Hypothalamus (tissue), 51 donors: ENCODE measurements at regions not wholly inside any gene's neighbourhood (a gene's known extent, or its start where the extent isn't known, plus 50 kb on each side); places are given as distances from the start of the nearest gene placed in this dataset.
"Not testable (repeated sequence)": the region's sequence is repeated elsewhere in the genome, so short reads cannot be mapped to it uniquely, and the experiment has no call there.

ENCODE experiments used
- DNase-seq, 51 donors: peaks; one replicate each; lab custom pipeline; 2025; lab: John Stamatoyannopoulos, UW

DNA sequence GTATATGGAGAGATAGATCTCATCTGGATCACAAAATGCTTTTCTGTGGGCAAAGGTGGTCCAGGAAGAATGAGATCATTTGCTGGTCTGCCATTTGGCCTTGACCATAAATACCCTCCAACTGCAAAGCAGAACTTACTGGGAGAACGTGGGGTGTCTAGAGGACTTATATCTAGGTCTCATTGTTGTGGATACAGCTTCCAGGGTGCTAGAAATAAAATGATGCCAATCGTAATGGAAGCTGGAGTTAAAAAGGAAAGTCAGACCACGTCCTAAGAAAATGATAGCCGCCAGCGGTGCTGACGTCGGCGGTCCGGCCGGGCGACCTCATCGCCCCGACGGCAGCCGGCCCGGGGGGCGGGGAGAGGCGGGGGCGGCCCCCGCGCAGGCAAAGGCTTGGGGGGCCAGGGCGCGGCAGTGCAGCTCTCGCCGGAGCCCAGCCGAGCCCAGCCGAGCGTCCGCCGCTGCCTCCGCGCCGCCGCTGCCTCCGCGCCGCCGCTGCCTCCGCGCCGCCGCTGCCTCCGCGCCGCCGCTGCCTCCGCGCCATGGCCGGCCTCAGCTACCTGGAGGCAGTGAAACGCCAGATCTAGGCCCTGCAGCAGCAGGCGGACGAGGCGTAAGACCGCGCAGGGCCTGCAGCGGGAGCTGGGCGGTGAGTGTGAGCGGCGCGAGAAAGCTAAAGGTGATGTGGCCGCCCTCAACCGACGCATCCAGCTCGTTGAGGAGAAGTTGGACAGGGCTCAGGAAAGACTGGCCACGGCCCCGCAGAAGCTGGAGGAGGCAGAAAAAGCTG is 89.5 kb downstream of the EOMES start:
- DNase-seq, result peak in 21 of 51 donors; percentile 1 to 37 (median 13)

DNA sequence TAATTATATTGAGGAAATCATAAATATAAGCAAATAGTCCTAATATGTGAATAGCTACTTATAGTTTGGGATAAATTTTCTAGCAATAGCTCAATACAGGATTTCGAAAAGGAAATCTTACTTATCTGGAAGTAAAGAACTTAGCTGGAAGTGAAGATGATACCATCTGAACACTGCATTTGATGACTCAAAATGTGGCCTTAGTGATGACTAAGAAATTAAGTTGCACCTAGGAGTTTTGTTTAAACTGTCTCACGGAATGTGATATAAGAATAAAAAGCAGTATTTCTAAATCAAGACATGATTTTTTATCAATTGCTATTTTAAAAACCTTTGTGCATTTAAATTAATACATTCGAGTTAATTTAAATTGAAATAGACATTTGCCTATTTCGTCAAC is 91.2 kb downstream of the EOMES start:
- DNase-seq, result no peak

DNA sequence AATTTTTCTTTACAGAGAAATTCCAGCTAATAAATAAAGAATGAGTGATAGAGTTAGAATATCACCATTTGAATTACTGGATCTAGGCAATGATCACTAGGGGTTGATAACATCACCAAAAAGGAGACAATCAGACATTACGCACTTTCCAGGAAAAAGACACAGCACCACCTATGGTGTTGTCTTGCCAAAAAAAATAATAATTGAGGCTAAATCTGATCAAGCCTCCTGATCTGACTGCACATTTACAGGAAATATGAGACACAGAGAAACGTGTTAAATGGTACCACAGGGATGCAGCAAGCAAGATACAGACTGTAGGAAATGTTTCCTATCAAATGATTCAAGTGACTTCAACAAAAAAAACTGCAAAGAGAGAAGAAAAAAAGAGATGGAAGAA is 92.8 kb downstream of the EOMES start:
- DNase-seq, result no peak

DNA sequence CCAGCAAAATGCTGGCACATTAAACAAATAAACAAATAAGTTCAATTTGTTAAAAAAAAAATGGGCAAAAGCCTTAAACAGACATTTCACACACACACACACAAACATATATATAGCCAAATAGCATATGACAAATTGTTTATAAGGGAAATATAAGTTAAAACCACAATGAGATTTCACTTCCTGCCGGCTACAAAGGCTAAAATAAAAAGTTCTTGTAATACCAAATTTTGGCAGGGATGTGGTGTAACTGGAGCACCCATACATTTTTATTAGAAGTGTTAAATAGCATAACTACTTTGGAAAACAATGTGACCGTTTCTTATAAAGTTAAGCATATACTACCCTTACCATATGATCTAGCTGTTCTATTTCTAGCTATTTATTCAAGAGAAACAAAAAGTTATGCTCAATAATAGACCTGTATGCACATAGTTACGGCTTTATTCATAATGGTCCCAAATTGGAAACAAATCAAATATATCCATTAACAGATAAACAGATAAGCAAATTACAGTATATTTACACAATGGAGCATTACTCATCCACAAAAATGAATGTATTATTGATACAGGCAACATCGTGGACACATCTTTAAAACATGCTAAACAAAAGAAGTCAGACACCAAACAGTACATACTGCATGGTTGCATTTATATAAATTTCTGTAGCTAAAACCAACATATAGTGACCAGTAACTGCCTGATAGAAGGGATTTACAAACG is 93.9 kb downstream of the EOMES start:
- no peak for DNase-seq

DNA sequence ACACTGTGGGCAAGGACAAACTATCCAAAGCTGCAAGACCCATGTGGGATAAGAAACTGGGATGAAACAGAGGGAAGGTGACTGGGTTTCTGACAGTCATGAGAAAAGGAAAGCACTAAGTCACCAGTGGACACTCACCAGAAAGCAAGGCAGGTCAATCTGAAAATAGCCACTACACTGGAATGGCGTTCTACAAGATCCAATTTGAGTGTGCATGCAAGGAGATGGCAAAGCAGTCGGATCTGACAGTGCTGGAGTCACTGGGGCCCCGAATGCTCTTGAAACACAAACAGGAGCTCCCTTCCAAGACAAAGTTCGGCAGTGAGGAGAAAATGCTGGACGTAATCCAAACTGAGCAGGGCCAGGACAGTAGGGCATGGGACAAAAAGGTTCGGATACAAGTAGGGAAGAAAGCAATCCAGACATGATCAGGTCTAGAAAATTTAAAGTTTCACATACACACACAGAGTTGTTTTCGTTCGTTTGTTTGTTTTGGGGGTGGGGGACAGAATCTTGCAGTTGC is 95.5 kb downstream of the EOMES start:
- DNase-seq, result no peak

DNA sequence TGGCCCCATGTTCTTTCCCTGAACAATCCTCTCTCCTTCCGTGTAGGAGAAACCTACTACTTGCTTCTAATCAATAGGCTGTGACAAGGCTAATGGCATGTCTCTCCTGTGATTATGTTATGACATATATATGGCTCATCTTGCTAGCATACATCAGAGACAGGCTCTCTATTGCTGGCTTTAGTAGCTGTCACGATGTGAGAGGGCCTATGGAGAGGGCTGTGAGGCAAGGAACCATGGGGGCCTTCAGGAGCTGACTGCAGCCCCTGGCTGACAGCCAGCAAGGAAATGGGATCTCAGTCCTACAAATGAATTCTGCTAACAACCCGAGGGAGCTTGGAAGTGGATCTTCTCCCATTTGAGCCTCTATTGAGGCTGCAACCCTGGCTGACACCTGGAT is 96.3 kb downstream of the EOMES start:
- no peak for DNase-seq

DNA sequence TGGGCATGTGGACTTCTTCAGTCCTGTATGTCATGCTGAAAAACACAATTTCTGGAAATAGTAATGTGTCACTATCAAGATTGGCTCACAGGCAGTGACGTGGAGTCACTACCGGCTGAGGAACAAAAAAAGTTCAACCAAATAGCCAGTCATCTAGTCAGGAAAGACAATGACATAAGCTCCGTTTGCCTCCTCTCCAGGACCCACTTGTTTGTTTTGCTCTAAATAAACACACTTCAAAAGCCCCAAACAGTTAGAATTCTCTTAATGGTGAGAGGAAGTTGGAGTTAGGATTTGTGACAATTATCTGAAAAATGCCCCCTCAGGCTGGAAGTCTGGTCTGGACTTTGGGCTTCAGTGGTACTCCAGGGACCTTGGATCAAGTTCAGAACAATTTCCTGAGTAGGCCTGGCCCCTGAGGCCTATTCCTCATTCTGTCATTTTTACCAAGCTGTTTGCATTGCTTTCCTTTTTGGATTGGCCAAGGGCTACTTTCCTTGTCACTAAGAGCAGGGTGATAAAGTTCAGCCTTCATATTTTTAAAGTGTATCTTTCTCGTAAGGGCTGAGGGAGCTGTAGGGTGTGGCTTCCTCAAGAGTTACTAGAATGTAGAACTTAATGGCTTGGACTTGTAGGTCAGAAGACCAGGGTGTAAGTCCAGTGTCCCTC is 98.9 kb downstream of the EOMES start:
- DNase-seq, result no peak

DNA sequence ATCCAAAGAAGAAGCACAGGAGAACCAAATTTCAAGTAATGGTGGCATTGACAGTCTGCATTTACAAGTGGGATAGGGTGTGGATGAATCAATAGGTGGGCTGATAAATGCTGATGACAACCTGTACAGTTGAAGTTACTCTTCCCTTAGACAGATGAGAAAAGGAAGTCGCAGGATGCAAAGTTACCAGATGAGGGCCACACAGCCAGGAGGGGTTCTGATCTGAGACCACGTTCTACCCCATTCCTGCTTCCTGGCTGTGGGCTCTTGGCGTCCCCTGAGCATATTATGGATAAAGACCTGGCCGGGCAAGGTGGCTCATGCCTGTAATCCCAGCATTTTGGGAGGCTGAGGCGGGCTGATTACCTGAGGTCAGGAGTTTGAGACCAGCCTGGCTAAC is 104.6 kb downstream of the EOMES start:
- no peak for DNase-seq

DNA sequence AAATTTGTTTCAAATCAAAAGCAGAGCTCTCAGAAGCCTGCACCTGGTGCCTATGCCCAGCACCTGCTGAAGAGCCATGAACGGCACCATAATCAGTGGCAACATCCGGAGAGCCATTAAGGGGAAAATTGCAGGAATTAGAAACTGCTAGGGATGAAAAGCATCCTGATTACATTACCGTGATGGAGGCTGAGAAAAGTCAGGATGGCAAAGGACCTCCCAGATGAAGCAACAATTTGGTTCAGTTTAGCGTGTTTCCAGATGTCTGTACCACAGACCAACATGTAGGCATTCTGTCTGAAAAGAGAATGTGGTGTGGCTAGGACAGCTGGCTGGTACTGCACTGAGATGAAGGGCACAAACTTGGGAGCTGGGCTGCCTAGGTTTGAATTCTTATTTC is 106.1 kb downstream of the EOMES start:
- DNase-seq, result no peak

DNA sequence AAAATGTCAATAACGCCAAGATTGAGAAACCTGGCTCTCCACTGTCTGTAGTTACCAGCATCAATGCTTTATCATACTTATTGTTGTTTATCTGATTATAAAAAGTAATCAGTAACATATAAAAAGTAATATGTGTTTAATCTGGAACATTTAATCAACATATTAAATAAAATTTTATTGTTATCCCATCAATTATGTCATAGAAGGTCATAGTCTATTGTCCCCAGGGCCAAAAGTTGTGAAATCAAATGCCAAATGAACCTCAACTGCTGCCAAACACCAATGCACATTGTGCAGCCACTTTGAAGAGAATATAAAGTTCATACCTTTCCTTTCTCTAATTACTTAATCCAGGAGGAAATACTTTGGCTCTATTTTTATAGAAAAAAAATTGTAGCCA is 106.6 kb downstream of the EOMES start:
- DNase-seq, result no peak

DNA sequence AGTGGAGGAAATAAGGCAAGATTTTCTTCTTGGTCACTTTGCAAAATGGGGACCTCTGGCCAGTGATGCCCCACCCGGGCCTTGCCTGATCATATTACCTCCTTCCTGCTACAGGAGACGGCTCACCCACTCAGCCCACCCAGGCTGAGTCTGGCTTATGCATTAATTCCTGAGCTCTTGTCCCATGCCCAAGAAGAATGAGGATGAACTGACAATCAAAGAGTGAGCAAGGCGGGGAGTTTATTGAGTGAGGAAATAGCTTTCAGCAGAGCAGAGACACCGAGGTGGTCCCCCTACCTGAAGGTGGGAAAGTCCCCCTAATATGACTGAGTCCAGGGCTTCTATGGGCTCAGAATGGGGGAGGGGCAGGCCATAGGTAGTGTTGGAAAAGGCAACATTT is 107.5 kb downstream of the EOMES start:
- DNase-seq, result no peak

DNA sequence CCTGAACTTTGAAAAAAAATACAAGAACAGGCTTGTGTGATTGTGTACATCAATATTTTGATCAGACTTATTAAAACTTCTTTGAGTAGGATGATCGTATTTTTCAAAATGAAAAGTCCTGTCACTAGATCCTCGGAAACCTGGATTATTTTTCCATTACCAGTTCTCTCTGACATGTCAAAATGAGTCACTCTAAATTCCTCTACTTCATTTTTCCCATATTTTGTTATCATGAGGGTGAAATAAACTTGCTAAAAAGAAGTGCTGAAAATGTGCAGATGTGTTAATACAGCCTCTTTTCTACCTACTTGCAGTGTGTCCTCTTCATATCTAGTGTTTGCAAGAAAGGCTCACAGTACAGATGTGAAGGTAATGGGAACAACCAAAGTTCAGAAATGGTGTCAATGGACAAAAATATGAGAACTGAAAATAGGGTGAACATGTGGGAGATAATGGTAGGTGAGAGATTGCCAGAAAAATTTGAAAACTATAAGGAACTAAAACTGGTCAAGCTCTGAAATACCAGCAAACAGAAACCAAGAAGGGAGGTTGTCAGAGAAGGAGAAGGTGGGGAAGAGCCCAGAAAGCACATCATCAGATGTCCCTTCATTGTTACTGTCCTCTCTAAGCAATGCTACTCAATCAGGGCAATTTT is 108.2 kb downstream of the EOMES start:
- DNase-seq, result no peak

DNA sequence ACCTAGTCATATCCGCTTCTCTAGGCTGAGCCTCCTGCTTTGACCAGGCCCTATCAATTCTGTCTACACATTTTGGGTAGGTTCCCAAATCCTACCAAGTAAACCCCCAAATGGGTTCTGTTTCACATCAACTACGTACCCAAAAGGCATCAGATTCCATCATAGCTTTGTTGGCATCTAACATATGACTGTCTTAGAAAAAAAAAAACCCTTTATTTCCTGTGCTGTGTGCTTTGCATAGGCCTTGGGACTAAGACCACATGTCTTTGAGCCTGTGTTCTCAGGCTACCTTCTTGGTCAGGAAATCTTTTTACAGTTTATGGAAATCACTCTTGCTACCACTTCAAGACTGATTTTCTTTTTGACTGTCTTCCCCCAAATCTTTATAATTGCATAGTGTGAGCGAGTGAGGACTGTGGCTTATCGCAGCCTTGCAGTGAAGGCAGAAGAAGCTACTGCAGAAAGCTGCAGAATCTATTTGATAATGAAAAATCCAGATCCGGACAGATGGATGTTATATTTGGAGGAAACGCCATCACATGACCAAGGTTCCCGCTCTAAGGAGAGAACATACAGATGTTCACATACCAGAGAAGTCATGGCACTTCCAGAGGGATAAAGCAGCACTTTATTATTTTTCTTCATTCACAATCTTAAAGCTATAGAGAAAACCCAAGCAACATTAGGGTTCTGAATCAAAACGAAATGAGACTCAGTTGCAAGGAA is 111.2 kb downstream of the EOMES start:
- DNase-seq, result no peak

DNA sequence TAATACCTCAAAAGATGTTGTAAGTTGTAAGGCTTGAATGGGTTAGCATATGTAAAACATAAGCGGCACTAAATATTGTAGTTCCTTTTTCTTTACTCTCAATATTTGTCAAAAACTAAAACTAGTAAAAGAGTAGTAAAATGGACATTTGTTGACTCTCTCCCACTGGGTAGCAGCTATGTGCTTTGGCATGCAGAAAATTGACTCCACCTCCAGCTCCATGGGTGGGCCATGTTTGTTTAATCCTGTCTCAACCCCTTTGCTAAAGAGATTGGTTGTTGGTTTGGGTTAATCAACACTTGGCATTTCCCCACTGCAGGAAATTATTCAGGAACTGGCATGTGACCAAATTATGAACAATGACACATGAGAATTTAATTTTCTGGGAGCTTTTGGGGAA is 114.8 kb downstream of the EOMES start:
- DNase-seq, result no peak

DNA sequence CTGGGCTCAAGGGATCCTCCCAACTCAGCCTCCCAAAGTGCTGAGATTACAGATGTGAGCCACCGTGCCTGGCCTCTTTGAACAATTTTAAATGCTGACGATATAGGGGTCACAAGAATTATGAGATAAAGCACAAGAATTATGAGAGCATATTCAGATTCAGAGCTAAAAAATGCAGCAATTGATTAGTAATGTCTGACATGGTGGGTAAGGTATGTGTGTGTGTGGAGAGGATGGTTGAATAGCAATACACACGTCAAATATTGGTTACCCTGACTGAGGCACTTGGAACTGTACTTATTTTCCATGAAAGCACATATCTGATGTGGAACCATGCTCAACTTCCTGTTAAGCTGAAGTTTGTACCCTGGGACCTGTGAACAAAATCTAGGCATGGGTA is 115.6 kb downstream of the EOMES start:
- DNase-seq, result no peak

DNA sequence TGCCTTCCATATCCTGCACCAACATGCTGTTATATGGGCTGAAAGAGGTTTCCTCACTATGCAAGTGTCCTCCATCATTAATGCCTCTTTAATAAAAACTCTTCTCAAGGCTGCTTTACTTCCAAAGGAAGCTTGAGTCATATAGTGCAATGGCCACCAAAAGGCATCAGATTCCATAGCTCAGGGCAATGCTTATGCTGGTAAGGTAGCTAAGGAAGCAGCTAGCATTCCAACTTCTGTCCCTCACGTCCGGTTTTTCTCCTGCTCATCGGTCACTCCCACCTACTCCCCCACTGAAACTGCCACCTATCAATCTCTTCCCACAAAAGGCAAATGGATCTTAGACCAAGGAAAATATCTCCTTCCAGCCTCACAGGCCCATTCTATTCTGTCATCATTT is 117.1 kb upstream of the SLC4A7 start:
- DNase-seq, result not testable (repeated sequence)

DNA sequence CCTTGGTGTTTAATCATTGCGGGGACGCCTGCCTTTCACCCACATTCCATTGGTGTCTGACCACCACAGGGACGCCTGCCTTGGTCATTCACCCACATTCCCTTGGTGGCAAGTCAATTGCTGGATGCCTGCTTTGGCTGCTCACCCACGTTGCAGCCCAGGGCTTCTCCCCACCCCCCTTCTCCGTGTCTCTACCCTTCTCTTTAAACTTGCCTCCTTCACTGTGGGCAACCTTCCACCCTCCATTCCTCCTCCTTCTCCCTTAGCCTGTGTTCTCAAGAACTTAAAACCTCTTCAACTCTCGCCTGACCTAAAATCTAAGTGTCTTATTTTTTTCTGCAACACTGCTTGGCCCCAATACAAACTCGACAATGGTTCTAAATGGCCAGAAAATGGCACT is 115.6 kb upstream of the SLC4A7 start:
- DNase-seq, result not testable (repeated sequence)

DNA sequence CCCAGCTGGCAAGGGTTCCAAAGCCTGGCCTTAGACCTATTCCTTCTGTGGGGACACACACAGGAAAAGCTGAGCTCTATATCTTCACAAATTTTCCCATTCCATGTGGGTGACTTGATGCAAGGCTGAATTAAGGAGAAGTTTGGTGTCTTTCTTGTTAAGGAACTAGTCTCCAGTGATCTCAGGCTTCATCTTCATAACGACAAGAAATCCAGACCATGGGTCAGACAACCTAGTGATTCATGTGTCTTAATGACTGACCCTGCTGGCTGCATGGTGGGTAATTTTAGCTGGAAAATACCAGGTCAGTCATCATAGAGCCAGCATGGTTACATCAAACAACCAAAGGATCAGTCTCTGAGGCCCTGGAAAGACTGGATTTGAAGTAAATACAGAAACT is 112.7 kb upstream of the SLC4A7 start:
- DNase-seq, result no peak

DNA sequence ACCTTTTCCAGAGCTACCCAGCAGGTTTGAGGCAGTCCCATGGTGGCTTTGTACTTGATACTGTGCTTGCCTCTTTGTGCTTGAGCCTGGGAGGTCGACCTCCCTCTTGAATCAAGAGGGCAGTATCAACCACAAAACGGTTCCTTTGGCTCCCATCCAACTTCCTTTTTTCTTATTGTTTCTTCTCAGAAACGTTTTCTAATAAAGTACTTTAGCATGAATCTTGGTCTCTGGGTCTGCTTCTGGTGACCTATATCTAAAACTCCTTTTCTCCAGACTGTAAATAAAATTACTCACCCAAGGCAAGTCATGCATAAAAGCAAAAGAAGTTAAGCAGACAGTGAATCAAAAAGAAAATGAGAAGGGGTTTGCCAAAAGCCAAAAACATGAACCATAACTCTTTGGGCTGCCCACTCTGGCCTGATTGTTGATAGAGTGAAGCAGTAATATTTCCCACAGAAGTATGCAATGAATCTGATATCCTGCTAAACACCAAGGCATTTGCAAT is 112.2 kb upstream of the SLC4A7 start:
- DNase-seq, result peak in 1 of 51 donors; percentile 1

DNA sequence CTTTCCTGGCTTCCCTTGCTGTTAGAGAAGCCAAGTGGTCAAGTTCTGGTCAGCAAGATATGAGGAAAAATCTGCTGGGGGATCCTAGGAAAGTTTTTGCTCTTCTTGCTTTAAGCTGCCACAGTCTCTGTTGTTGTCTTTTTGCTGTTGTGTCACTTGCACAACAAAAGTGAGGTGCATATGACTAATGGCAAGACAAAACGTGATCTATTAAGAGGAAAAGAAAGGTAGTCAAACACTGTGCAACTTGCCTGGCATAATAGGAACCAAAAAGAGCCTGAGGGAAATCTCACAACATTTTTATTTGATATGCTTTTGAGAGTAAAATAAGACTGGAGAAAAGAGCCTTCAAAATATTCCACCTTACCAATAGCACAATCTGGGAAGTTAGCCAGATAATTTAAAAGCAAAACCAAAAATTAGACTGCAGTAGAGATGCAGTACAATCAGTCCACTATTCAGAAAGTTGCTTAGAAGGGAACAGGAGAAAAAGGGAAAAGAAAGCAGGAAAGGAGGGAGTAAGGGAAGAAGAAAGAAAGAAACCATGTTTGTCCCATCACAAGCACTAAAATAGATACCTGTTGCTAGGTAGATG is 110.0 kb upstream of the SLC4A7 start:
- DNase-seq, result no peak
